WI38 (cell line): ENCODE measurements at regions not wholly inside any gene's neighbourhood (a gene's known extent, or its start where the extent isn't known, plus 50 kb on each side); places are given as distances from the start of the nearest gene placed in this dataset.

Experiments used
- H3K4me3 ChIP-seq: 2 replicates; pipeline ENCODE4 v1.5.1; 2011; ENCODE audit warnings: low read depth, mild to moderate bottlenecking, control low read depth, low read length
- CTCF ChIP-seq: IDR thresholded peaks from 2 replicates; pipeline ENCODE4 v1.5.1; 2012; ENCODE audit warnings: low read depth, mild to moderate bottlenecking, control low read depth, low read length

- no peak overlapping the region for H3K4me3 ChIP-seq
- TF ChIP-seq CTCF: no peak
These were observed 226.9 kb downstream of the PAX3 start for GRCh38 chr2:222071911-222072310.

GRCh38 chr2:222064286-222064685 is 234.5 kb downstream of the PAX3 start:
- no peak for TF ChIP-seq CTCF
- H3K4me3 ChIP-seq: no peak overlapping the region

GRCh38 chr2:222058819-222059445 is 239.9 kb downstream of the PAX3 start:
- no peak for TF ChIP-seq CTCF
- H3K4me3 ChIP-seq: no peak overlapping the region

GRCh38 chr2:222057347-222058073 is 241.3 kb downstream of the PAX3 start:
- TF ChIP-seq CTCF: peak; percentile 14; the same call in 1 of the 2 replicates
- H3K4me3 ChIP-seq: no peak overlapping the region

- TF ChIP-seq CTCF: no peak
- H3K4me3 ChIP-seq: no peak overlapping the region
These were observed 243.5 kb downstream of the PAX3 start for GRCh38 chr2:222055328-222055727.

- no peak for TF ChIP-seq CTCF
- no peak overlapping the region for H3K4me3 ChIP-seq
These were observed 244.0 kb downstream of the PAX3 start for GRCh38 chr2:222054813-222055212.

- TF ChIP-seq CTCF: no peak
- H3K4me3 ChIP-seq: no peak overlapping the region
These were observed 245.8 kb downstream of the PAX3 start for GRCh38 chr2:222052934-222053367.
